GM23338 (cell line): ENCODE measurements at regions not wholly inside any gene's neighbourhood (a gene's known extent, or its start where the extent isn't known, plus 50 kb on each side); places are given as distances from the start of the nearest gene placed in this dataset.

Experiments
- ATAC-seq: fragments of 200-7000 bp; cut with Tn5 transposase; 3 replicates; pipeline ENCODE4 v1.9.1; 2020
- DNase-seq: peaks from one replicate; pipeline ENCODE4 v3.0.0-alpha.2; 2015; ENCODE audit warnings: low spot score
- H2AFZ ChIP-seq: fragments of 200-600 bp; sonication (generic); 2 replicates; pipeline ENCODE4 v1.8.0; 2016; ENCODE audit warnings: antibody characterized with exemption, mild to moderate bottlenecking, moderate library complexity
- H3F3A ChIP-seq: fragments of 200-600 bp; sonication (generic); replicated peaks from 2 replicates; pipeline ENCODE4 v1.8.0; 2017; ENCODE audit warnings: antibody characterized with exemption, mixed run types, low read depth
- H3K27ac ChIP-seq: fragments of 200-600 bp; sonication (generic); 2 replicates; pipeline ENCODE4 v1.6.1; 2016; ENCODE audit warnings: low read depth
- H3K27me3 ChIP-seq: fragments of 200-600 bp; sonication (generic); 2 replicates; pipeline ENCODE4 v1.8.0; 2016; ENCODE audit warnings: mild to moderate bottlenecking, mixed run types, moderate library complexity; ENCODE audit not compliant: insufficient read depth
- H3K36me3 ChIP-seq: fragments of 200-600 bp; sonication (generic); 2 replicates; pipeline ENCODE4 v1.8.0; 2016; ENCODE audit warnings: mild to moderate bottlenecking; ENCODE audit not compliant: insufficient read depth
- H3K4me1 ChIP-seq: fragments of 200-600 bp; sonication (generic); 2 replicates; pipeline ENCODE4 v1.8.0; 2016; ENCODE audit warnings: mild to moderate bottlenecking, moderate library complexity; ENCODE audit not compliant: insufficient read depth
- H3K4me2 ChIP-seq: fragments of 200-600 bp; sonication (generic); 2 replicates; pipeline ENCODE4 v1.7.1; 2017; ENCODE audit warnings: mixed run types
- H3K4me3 ChIP-seq: fragments of 200-600 bp; sonication (generic); 2 replicates; pipeline ENCODE4 v1.6.1; 2016; ENCODE audit warnings: mixed run types
- H3K79me2 ChIP-seq: fragments of 200-600 bp; sonication (generic); replicated peaks from 2 replicates; pipeline ENCODE4 v1.8.0; 2017; ENCODE audit warnings: mild to moderate bottlenecking; ENCODE audit not compliant: insufficient read depth
- H3K9me2 ChIP-seq: fragments of 200-600 bp; sonication (generic); 2 replicates; pipeline ENCODE4 v1.8.0; 2017; ENCODE audit not compliant: insufficient read depth
- H4K20me1 ChIP-seq: fragments of 200-600 bp; sonication (generic); replicated peaks from 2 replicates; pipeline ENCODE4 v1.8.0; 2017; ENCODE audit warnings: mild to moderate bottlenecking; ENCODE audit not compliant: insufficient read depth
- H3K27ac Mint-ChIP-seq: 2 replicates; pipeline ENCODE4 v1.8.0; 2020; ENCODE audit warnings: inconsistent platforms, mild to moderate bottlenecking, moderate library complexity, mixed read lengths
- H3K27me3 Mint-ChIP-seq: 3 replicates; pipeline ENCODE4 v1.8.0; 2022; ENCODE audit warnings: low read depth, mild to moderate bottlenecking, moderate library complexity, mixed read lengths, inconsistent platforms; ENCODE audit not compliant: insufficient read depth, poor library complexity
- H3K36me3 Mint-ChIP-seq: 3 replicates; pipeline ENCODE4 v1.8.0; 2021; ENCODE audit warnings: low read depth, mild to moderate bottlenecking, inconsistent platforms, moderate library complexity, mixed read lengths
- H3K4me1 Mint-ChIP-seq: 3 replicates; pipeline ENCODE4 v1.8.0; 2020; ENCODE audit warnings: mild to moderate bottlenecking, inconsistent platforms, mixed read lengths
- H3K4me3 Mint-ChIP-seq: 3 replicates; pipeline ENCODE4 v1.8.0; 2021; ENCODE audit warnings: moderate library complexity, mild to moderate bottlenecking, inconsistent platforms, mixed read lengths
- H3K9me3 Mint-ChIP-seq: 3 replicates; pipeline ENCODE4 v1.8.0; 2020; ENCODE audit warnings: moderate library complexity, mild to moderate bottlenecking, inconsistent platforms, mixed read lengths
- CREB1 ChIP-seq: fragments of 250-450 bp; sonication (Bioruptor Pico); IDR thresholded peaks from 2 replicates; pipeline ENCODE4 v1.5.0; 2020; ENCODE audit warnings: low read depth, mild to moderate bottlenecking, moderate library complexity
- CTCF ChIP-seq, 2 experiments: fragments of 200-600 bp in 1 of 2; sonication (generic) in 1 of 2; conservative IDR thresholded peaks; 2 replicates each; pipeline versions ENCODE4 v1.5.1 to v1.6.1; 2016 to 2017; ENCODE audit warnings: antibody characterized with exemption in 2 of 2, low read depth in 2 of 2, mild to moderate bottlenecking in 2 of 2, moderate library complexity in 1 of 2
- ETS1 ChIP-seq: IDR thresholded peaks from 2 replicates; pipeline ENCODE4 v1.6.1; 2016; ENCODE audit warnings: antibody characterized with exemption
- EZH2 ChIP-seq: fragments of 200-600 bp; sonication (generic); IDR thresholded peaks from one replicate; pipeline ENCODE4 v1.8.0; 2017; ENCODE audit warnings: antibody characterized with exemption, mild to moderate bottlenecking, low read depth; ENCODE audit not compliant: unreplicated experiment
- EZH2phosphoT487 ChIP-seq: fragments of 200-600 bp; sonication (generic); IDR thresholded peaks from one replicate; pipeline ENCODE4 v1.8.1; 2018; ENCODE audit warnings: antibody characterized with exemption; ENCODE audit not compliant: unreplicated experiment
- JUNB ChIP-seq: IDR thresholded peaks from one replicate; pipeline ENCODE4 v1.6.1; 2016; ENCODE audit warnings: antibody characterized with exemption; ENCODE audit not compliant: unreplicated experiment
- NANOG ChIP-seq: IDR thresholded peaks from 2 replicates; pipeline ENCODE4 v1.6.1; 2016; ENCODE audit warnings: antibody characterized with exemption, borderline replicate concordance
- POLR2AphosphoS5 ChIP-seq: IDR thresholded peaks from 2 replicates; pipeline ENCODE4 v1.6.1; 2016; ENCODE audit warnings: antibody characterized with exemption, low read depth
- REST ChIP-seq: IDR thresholded peaks from one replicate; pipeline ENCODE4 v1.6.1; 2018; ENCODE audit warnings: antibody characterized with exemption; ENCODE audit not compliant: unreplicated experiment
- STAT1 ChIP-seq: IDR thresholded peaks from one replicate; pipeline ENCODE4 v1.6.1; 2016; ENCODE audit warnings: antibody characterized with exemption; ENCODE audit not compliant: unreplicated experiment
- ZNF114 ChIP-seq: fragments of 250-450 bp; sonication (Bioruptor Pico); IDR thresholded peaks from 2 replicates; pipeline ENCODE4 v1.5.0; 2020; ENCODE audit warnings: mild to moderate bottlenecking, moderate library complexity
- ZNF331 ChIP-seq: fragments of 250-450 bp; sonication (Bioruptor Pico); IDR thresholded peaks from 2 replicates; pipeline ENCODE4 v1.5.0; 2020; ENCODE audit warnings: low read depth, mild to moderate bottlenecking, moderate library complexity
- ZNF462 ChIP-seq: fragments of 250-450 bp; sonication (Bioruptor Pico); IDR thresholded peaks from 2 replicates; pipeline ENCODE4 v1.5.0; 2020; ENCODE audit warnings: mild to moderate bottlenecking, moderate library complexity

- Histone ChIP-seq H2AFZ (no peak overlapping the region), H3K27ac (no peak overlapping the region), H3F3A (no peaks in the 10 kb centered on the region), H3K79me2 (no peaks in the 10 kb centered on the region), H3K4me2 (no peak overlapping the region), H3K36me3 (no peaks in the 10 kb centered on the region), H3K27me3 (no peaks in the 10 kb centered on the region), H3K4me1 (peaks cover 12% of the 10 kb centered on the region), H3K4me3 (no peak overlapping the region), H4K20me1 (no peaks in the 10 kb centered on the region), H3K9me2 (peaks cover 9% of the 10 kb centered on the region; the same call in 1 of the 2 replicates)
- Mint-ChIP-seq H3K27ac (no peak overlapping the region; the same call in 1 of the 2 replicates), H3K4me1 (peaks cover 14% of the 10 kb centered on the region), H3K36me3 (no peaks in the 10 kb centered on the region; the same call in 2 of the 3 replicates), H3K27me3 (peaks cover 9% of the 10 kb centered on the region), H3K4me3 (no peak overlapping the region), H3K9me3 (peaks cover 12% of the 10 kb centered on the region; the same call in 2 of the 3 replicates)
- ATAC-seq: no peak
- TF ChIP-seq EZH2: no peak
- no peak for TF ChIP-seq ZNF462
- no peak for TF ChIP-seq REST
- TF ChIP-seq ZNF114 (CRISPR knock-in tag): no peak
- TF ChIP-seq JUNB: no peak
- TF ChIP-seq STAT1: no peak
- TF ChIP-seq NANOG: no peak
- TF ChIP-seq ETS1: no peak
- no peak for TF ChIP-seq ZNF331
- no peak for TF ChIP-seq CREB1 (CRISPR knock-in tag)
- no peak for TF ChIP-seq POLR2AphosphoS5
- no peak for TF ChIP-seq CTCF (conservative IDR thresholded peaks at IDR 0.05; ENCODE audit: low read depth in 2 of 2)
- TF ChIP-seq EZH2phosphoT487: no peak
- DNase-seq: no peak
These were observed 219.3 kb upstream of the GGTLC1 start for GRCh38 chr20:24207803-24208300.
